Suprapubic skin (tissue), 4 donors: ENCODE measurements at regions not wholly inside any gene's neighbourhood (a gene's known extent, or its start where the extent isn't known, plus 50 kb on each side); places are given as distances from the start of the nearest gene placed in this dataset.

Experiments
- DNase-seq, 2 donors: peaks; one replicate each; pipeline ENCODE4 v3.0.0-alpha.2; 2019; ENCODE audit warnings: low spot score in 2 of 2
- H3K27ac ChIP-seq: fragments of 200-600 bp; sonication (generic); one replicate; pipeline ENCODE4 v1.5.1; 2019
- H3K27me3 ChIP-seq: fragments of 200-600 bp; sonication (generic); one replicate; pipeline ENCODE4 v1.5.1; 2019
- H3K36me3 ChIP-seq: fragments of 200-600 bp; sonication (generic); one replicate; pipeline ENCODE4 v1.5.1; 2019
- H3K4me1 ChIP-seq: fragments of 200-600 bp; sonication (generic); one replicate; pipeline ENCODE4 v1.5.1; 2019
- H3K4me3 ChIP-seq: fragments of 200-600 bp; sonication (generic); one replicate; pipeline ENCODE4 v1.5.1; 2019; ENCODE audit warnings: mild to moderate bottlenecking
- H3K9me3 ChIP-seq: fragments of 200-600 bp; sonication (generic); one replicate; pipeline ENCODE4 v1.5.1; 2019
- EP300 ChIP-seq: sonication (generic); formaldehyde crosslinking; IDR thresholded peaks from one replicate; pipeline ENCODE4 v1.6.1; 2017; ENCODE audit warnings: antibody characterized with exemption
- POLR2A ChIP-seq, 2 donors: fragments of 450-650 bp; IDR thresholded peaks; one replicate each; pipeline ENCODE4 v1.6.1; 2017; ENCODE audit warnings: antibody characterized with exemption in 2 of 2, mild to moderate bottlenecking in 2 of 2, moderate library complexity in 2 of 2
- POLR2AphosphoS5 ChIP-seq, 3 donors: sonication (generic); formaldehyde crosslinking; IDR thresholded peaks; one replicate each; pipeline ENCODE4 v1.6.1; 2017; ENCODE audit warnings: antibody characterized with exemption in 3 of 3
- WGBS: methylation state at CpG from one replicate; pipeline ENCODE4 v1.1.5; 2018; 5-methylcytosine and 5-hydroxymethylcytosine counted together
- TF ChIP-seq, protein P1 (sequence below), 2 donors: fragments of 200-600 bp in 1 of 2; fragments of 450-650 bp in 1 of 2; sonication (generic) in 1 of 2; IDR thresholded peaks; one replicate each; pipeline ENCODE4 v1.5.1; 2016 to 2019; ENCODE audit warnings: antibody characterized with exemption in 2 of 2, mild to moderate bottlenecking in 1 of 2, moderate library complexity in 1 of 2

DNA sequence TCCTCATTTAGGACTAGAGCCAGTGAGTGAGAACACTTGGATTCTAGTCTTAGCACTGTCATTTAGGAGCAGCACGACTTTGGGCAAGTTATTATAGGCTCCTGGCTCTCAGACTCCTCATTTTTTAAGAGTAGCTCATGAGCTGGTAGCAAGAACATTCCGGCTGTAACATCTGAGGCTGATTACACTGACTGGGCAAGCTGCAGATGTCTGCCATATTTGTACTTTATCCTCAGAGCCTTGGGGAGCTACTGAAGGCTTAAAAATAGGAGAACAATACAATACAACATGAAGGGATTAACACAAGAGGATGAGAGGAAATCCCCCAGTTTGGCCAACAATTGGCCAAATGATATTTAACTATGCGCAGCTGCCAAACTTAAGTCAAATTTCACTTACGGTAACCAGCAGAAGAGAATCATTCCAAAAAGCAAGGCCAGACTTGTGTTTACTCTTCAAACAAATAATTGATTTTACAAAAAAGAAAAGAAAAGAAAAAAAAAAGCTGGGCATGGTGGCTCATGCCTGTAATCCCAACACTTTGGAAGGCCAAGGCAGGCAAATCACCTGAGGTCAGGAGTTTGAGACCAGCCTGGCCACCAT, 113.1 kb upstream of the ARHGAP42 start:
- H3K36me3 ChIP-seq = no peaks in the 10 kb centered on the region
- H3K27me3 ChIP-seq = no peaks in the 10 kb centered on the region
- H3K4me3 ChIP-seq = no peak overlapping the region
- WGBS = 60% methylated on average over 4 of the region's 4 CpGs
- H3K4me1 ChIP-seq = no peaks in the 10 kb centered on the region
- DNase-seq = no peak
- no peak overlapping the region for H3K27ac ChIP-seq
- no peaks in the 10 kb centered on the region for H3K9me3 ChIP-seq
- TF ChIP-seq, protein P1, sequence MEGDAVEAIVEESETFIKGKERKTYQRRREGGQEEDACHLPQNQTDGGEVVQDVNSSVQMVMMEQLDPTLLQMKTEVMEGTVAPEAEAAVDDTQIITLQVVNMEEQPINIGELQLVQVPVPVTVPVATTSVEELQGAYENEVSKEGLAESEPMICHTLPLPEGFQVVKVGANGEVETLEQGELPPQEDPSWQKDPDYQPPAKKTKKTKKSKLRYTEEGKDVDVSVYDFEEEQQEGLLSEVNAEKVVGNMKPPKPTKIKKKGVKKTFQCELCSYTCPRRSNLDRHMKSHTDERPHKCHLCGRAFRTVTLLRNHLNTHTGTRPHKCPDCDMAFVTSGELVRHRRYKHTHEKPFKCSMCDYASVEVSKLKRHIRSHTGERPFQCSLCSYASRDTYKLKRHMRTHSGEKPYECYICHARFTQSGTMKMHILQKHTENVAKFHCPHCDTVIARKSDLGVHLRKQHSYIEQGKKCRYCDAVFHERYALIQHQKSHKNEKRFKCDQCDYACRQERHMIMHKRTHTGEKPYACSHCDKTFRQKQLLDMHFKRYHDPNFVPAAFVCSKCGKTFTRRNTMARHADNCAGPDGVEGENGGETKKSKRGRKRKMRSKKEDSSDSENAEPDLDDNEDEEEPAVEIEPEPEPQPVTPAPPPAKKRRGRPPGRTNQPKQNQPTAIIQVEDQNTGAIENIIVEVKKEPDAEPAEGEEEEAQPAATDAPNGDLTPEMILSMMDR (IDR thresholded peaks at IDR 0.05) = no peak
- TF ChIP-seq POLR2A (IDR thresholded peaks at IDR 0.05) = no peak
- TF ChIP-seq EP300 = no peak
- no peak for TF ChIP-seq POLR2AphosphoS5 (IDR thresholded peaks at IDR 0.05)

DNA sequence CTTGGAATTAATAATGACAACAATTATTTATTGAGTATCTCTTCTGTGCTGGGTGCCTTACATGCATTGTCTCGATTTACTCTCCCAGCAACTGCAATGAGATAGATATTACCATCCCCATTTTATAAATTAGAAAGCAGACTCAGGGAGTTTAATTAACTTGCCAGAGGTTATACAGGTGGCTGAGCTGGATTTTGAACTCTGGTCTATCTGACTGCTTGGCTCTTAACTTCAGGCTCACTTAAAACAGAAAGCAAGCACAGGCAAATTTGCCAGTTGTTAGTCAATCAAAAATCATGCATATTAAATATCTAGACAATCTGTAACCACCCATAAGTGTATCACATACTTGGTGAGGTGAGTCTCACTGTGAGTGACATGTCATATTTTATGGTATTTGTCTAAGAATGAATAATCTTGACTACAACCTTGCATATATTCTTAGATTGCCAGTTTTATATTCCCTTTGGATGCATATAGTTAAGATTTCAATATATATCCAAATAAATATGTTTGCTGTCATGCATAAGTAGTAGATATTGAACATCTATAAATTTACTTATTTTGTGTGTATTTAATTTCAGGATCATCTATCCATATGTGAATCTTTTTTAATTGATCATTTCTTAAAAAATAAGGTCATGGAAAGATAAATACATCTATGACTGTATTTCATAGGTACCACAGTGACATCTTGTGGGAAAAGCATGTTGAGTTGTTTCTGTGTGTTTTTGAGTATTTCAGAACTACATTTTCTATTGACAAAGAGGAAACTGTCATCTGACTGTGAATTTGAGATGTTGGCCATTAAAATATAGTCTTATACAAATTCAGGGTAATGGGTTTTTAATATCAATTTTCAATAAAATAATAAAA, 112.0 kb upstream of the ARHGAP42 start:
- no peak overlapping the region for H3K27ac ChIP-seq
- no peak overlapping the region for H3K4me3 ChIP-seq
- WGBS = 58% methylated on average over 1 of the region's 1 CpG
- TF ChIP-seq POLR2A (IDR thresholded peaks at IDR 0.05) (no peak), POLR2AphosphoS5 (IDR thresholded peaks at IDR 0.05) (no peak), EP300 (no peak)
- TF ChIP-seq, protein P1 (IDR thresholded peaks at IDR 0.05) = no peak
- no peaks in the 10 kb centered on the region for H3K27me3 ChIP-seq
- no peak for DNase-seq
- no peaks in the 10 kb centered on the region for H3K4me1 ChIP-seq
- no peaks in the 10 kb centered on the region for H3K9me3 ChIP-seq
- H3K36me3 ChIP-seq = no peaks in the 10 kb centered on the region

DNA sequence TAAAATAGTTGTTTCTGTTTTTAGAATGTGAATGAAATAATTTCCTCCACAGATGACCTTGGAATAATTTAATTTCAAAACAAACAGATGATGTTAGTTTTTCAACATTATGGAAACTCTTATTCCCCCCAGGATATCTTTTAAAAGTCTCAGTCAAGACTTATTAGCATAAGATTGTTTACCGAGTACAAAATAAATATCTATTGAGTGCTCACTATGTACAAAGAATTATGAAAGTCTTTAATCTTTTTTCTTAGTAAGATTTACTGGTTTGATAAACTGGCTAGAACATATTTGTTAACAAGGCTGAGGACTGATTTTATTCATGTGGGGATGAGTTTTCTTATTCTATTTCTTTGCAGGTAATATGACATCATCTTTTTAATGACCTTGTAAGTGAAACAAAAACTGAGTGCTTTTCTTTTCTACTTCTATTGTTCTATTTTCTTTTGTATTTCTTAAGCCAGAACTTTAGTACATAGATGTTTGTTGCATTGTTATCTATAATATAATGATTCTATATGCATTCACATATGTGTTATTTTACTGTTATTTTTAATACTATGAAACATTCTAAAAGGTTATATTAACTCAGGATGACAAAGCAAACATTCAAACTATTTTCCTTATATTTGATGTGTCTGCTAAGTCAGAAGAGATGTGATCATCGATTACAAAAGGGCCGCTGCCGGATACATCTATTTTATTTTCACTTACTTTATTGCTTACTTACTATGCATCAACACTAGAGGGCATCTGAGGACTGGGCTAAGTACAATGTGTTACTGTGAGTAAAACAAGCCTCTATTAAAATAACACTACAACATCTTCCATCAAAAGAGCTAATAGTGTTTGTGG, 111.0 kb upstream of the ARHGAP42 start:
- Histone ChIP-seq H3K4me1 (no peaks in the 10 kb centered on the region), H3K36me3 (no peaks in the 10 kb centered on the region), H3K27ac (no peak overlapping the region), H3K27me3 (no peaks in the 10 kb centered on the region), H3K4me3 (no peak overlapping the region), H3K9me3 (no peaks in the 10 kb centered on the region)
- 19% methylated on average over 4 of the region's 4 CpGs for WGBS
- no peak for DNase-seq
- TF ChIP-seq, protein P1 (IDR thresholded peaks at IDR 0.05) = peak; percentile 59 to 74
- TF ChIP-seq POLR2AphosphoS5 (IDR thresholded peaks at IDR 0.05) = no peak
- TF ChIP-seq POLR2A (IDR thresholded peaks at IDR 0.05) = no peak

DNA sequence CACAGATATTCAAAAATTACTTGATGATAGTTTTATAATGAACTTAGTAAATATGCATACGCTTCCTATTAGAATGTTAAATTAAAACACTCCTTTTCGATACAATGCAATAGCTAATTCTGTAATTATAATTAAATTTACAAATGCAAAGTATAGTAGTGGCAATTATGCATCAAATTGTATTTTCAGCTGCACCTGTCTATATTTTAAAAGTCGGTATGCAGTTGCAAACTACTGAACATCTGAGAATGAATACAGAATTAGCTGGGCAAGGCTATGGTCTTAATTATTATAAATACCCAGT, 110.4 kb upstream of the ARHGAP42 start:
- no peak for DNase-seq
- Histone ChIP-seq H3K27ac (no peak overlapping the region), H3K4me3 (no peak overlapping the region), H3K4me1 (no peaks in the 10 kb centered on the region), H3K9me3 (no peaks in the 10 kb centered on the region), H3K36me3 (no peaks in the 10 kb centered on the region), H3K27me3 (no peaks in the 10 kb centered on the region)
- TF ChIP-seq, protein P1 (IDR thresholded peaks at IDR 0.05) = no peak
- TF ChIP-seq POLR2A (IDR thresholded peaks at IDR 0.05) (no peak), EP300 (no peak), POLR2AphosphoS5 (IDR thresholded peaks at IDR 0.05) (no peak)
- WGBS = 56% methylated on average over 3 of the region's 3 CpGs

DNA sequence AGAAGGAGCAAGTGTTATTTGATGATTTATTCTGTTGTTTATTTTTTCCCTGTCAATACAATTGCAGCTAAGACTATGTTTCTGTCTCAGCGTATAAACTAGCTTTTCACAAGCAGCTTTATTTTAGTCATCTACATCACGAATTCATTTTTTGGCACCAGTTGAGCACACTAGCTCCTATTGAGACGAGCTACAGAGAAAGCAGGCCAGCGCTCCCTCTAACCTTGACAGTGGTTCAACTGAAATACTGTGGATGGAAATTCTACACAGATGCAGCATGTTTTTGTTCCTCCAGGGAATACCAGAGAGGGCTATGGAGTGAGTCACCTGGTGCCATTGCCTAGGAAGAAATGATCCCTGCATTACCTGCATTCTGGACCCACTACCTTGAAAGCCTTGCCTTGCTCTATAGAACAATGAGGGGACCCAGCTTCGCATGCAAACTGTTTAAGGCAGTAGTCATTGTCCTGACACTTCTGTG, 108.2 kb upstream of the ARHGAP42 start:
- no peaks in the 10 kb centered on the region for H3K9me3 ChIP-seq
- H3K27me3 ChIP-seq = no peaks in the 10 kb centered on the region
- H3K36me3 ChIP-seq = no peaks in the 10 kb centered on the region
- TF ChIP-seq, protein P1 (IDR thresholded peaks at IDR 0.05) = no peak
- TF ChIP-seq POLR2AphosphoS5 (IDR thresholded peaks at IDR 0.05) (no peak), POLR2A (IDR thresholded peaks at IDR 0.05) (no peak), EP300 (no peak)
- no peak overlapping the region for H3K4me3 ChIP-seq
- no peak for DNase-seq
- WGBS = 85% methylated on average over 5 of the region's 5 CpGs
- no peaks in the 10 kb centered on the region for H3K4me1 ChIP-seq
- H3K27ac ChIP-seq = no peak overlapping the region
